ENCODE measurements at regions not wholly inside any gene's neighbourhood (a gene's known extent, or its start where the extent isn't known, plus 50 kb on each side); places are given as distances from the start of the nearest gene placed in this dataset.

DNA sequence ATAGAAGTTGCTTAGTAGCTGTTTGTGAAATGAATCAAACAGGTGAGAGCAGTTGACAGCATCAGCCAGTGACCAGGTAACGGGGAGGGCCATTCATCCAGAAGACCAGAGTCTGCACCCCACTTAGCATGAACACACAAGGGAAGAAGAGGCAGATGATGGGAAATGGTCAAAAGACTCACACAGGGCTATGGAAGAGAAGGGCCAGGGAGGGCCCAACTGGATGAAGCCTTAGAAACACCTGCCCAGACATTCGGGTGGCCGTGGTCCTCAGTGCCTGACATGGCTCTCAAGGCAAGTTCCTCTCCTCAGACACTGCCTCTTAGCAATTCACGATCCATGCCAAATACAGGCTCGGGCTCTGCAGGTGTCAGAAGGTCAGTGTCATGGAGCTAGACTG, 354.1 kb downstream of the TCERG1L start:
- no peak for TF ChIP-seq POLR2AphosphoS5 (IDR thresholded peaks at IDR 0.05; ENCODE audit: low read depth, low read length)
- TF ChIP-seq SIN3A (IDR thresholded peaks at IDR 0.05; ENCODE audit: borderline replicate concordance, insufficient read depth, low read depth, low read length) = no peak
- TF ChIP-seq, protein P1, sequence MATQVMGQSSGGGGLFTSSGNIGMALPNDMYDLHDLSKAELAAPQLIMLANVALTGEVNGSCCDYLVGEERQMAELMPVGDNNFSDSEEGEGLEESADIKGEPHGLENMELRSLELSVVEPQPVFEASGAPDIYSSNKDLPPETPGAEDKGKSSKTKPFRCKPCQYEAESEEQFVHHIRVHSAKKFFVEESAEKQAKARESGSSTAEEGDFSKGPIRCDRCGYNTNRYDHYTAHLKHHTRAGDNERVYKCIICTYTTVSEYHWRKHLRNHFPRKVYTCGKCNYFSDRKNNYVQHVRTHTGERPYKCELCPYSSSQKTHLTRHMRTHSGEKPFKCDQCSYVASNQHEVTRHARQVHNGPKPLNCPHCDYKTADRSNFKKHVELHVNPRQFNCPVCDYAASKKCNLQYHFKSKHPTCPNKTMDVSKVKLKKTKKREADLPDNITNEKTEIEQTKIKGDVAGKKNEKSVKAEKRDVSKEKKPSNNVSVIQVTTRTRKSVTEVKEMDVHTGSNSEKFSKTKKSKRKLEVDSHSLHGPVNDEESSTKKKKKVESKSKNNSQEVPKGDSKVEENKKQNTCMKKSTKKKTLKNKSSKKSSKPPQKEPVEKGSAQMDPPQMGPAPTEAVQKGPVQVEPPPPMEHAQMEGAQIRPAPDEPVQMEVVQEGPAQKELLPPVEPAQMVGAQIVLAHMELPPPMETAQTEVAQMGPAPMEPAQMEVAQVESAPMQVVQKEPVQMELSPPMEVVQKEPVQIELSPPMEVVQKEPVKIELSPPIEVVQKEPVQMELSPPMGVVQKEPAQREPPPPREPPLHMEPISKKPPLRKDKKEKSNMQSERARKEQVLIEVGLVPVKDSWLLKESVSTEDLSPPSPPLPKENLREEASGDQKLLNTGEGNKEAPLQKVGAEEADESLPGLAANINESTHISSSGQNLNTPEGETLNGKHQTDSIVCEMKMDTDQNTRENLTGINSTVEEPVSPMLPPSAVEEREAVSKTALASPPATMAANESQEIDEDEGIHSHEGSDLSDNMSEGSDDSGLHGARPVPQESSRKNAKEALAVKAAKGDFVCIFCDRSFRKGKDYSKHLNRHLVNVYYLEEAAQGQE (IDR thresholded peaks at IDR 0.05; ENCODE audit: insufficient read depth in 1 of 2, low read depth in 2 of 2, low read length in 1 of 2) = no peak
- TF ChIP-seq, protein P2, sequence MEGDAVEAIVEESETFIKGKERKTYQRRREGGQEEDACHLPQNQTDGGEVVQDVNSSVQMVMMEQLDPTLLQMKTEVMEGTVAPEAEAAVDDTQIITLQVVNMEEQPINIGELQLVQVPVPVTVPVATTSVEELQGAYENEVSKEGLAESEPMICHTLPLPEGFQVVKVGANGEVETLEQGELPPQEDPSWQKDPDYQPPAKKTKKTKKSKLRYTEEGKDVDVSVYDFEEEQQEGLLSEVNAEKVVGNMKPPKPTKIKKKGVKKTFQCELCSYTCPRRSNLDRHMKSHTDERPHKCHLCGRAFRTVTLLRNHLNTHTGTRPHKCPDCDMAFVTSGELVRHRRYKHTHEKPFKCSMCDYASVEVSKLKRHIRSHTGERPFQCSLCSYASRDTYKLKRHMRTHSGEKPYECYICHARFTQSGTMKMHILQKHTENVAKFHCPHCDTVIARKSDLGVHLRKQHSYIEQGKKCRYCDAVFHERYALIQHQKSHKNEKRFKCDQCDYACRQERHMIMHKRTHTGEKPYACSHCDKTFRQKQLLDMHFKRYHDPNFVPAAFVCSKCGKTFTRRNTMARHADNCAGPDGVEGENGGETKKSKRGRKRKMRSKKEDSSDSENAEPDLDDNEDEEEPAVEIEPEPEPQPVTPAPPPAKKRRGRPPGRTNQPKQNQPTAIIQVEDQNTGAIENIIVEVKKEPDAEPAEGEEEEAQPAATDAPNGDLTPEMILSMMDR (IDR thresholded peaks at IDR 0.05) = no peak
- TF ChIP-seq TCF7L2 (IDR thresholded peaks at IDR 0.05; ENCODE audit: low read depth, low read length) = no peak
- ChIA-PET CTCF (no interaction called here), POLR2A (no interaction called here)
- Histone ChIP-seq H3K36me3 (ENCODE audit: control insufficient read depth, insufficient read depth, low read length) (no peaks in the 10 kb centered on the region), H3K27ac (ENCODE audit: low read length) (no peak overlapping the region), H3K9me3 (ENCODE audit: control insufficient read depth, insufficient read depth, low read depth, low read length) (no peaks in the 10 kb centered on the region), H3K27me3 (ENCODE audit: control insufficient read depth, insufficient read depth, low read length) (peaks cover 25% of the 10 kb centered on the region), H3K4me1 (ENCODE audit: control insufficient read depth, insufficient read depth, low read length) (no peaks in the 10 kb centered on the region), H3K4me3 (ENCODE audit: low read depth in 2 of 2, low read length in 2 of 2) (no peak overlapping the region)
- no peak for DNase-seq (ENCODE audit: low read depth, low spot score)
- BruUV-seq (replicated peaks) = no TSS peak
- intact Hi-C loops (cut with micrococcal nuclease; ENCODE audit: unreplicated experiment) (no loop called here), in situ Hi-C loops (cut with HindIII; ENCODE audit: low pct_unique_long_range_greater_than_20kb, low sequenced_read_pairs) (no loop called here)
- ATAC-seq = no peak

DNA sequence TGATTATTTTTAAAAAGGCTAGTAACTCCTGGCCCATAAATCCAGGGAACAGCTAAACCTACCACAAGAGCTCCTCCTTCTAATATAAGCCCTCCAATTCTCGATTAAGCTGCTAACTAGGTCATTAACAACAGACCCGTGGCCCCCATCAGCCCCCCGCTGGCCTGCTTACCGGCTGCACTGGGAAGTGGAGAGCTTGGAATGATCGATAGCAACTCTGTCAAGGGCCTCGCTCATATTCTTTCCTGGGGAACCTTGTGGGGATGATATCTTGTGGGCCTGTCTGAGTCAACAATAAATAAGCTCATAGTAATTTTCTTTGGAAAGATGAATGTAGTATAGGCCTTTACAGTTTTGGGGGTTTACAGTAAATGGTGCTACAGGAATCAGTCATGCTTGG, 353.5 kb downstream of the TCERG1L start:
- DNase-seq (ENCODE audit: low read depth, low spot score) (no peak), ATAC-seq (no peak)
- H3K9me3 ChIP-seq (ENCODE audit: control insufficient read depth, insufficient read depth, low read depth, low read length) = no peaks in the 10 kb centered on the region
- no peaks in the 10 kb centered on the region for H3K4me1 ChIP-seq (ENCODE audit: control insufficient read depth, insufficient read depth, low read length)
- POLR2A ChIA-PET = interaction anchor here (0.6 kb wide), 1 partner anchor 603 kb away, joined by 3 read pairs; no protein-coding TSS in a partner anchor
- no peaks in the 10 kb centered on the region for H3K36me3 ChIP-seq (ENCODE audit: control insufficient read depth, insufficient read depth, low read length)
- CTCF ChIA-PET = no interaction called here
- no TSS peak for BruUV-seq (replicated peaks)
- in situ Hi-C loops (cut with HindIII; ENCODE audit: low pct_unique_long_range_greater_than_20kb, low sequenced_read_pairs) = no loop called here
- peaks cover 25% of the 10 kb centered on the region for H3K27me3 ChIP-seq (ENCODE audit: control insufficient read depth, insufficient read depth, low read length)
- TF ChIP-seq SIN3A (IDR thresholded peaks at IDR 0.05; ENCODE audit: borderline replicate concordance, insufficient read depth, low read depth, low read length) (no peak), TCF7L2 (IDR thresholded peaks at IDR 0.05; ENCODE audit: low read depth, low read length) (no peak), POLR2AphosphoS5 (IDR thresholded peaks at IDR 0.05; ENCODE audit: low read depth, low read length) (no peak)
- TF ChIP-seq, protein P1 (IDR thresholded peaks at IDR 0.05; ENCODE audit: insufficient read depth in 1 of 2, low read depth in 2 of 2, low read length in 1 of 2) = no peak
- TF ChIP-seq, protein P2 (IDR thresholded peaks at IDR 0.05) = no peak
- intact Hi-C loops (cut with micrococcal nuclease; ENCODE audit: unreplicated experiment) = no loop called here
- no peak overlapping the region for H3K4me3 ChIP-seq (ENCODE audit: low read depth in 2 of 2, low read length in 2 of 2)
- H3K27ac ChIP-seq (ENCODE audit: low read length) = no peak overlapping the region
